HepG2 (cell line): ENCODE measurements at regions not wholly inside any gene's neighbourhood (a gene's known extent, or its start where the extent isn't known, plus 50 kb on each side); places are given as distances from the start of the nearest gene placed in this dataset.

ENCODE experiments used
- ATAC-seq: fragments of 200-7000 bp; cut with Tn5 transposase; 3 replicates; pipeline ENCODE4 v1.9.1; 2020; ENCODE audit warnings: mild to moderate bottlenecking, moderate library complexity
- BruUV-seq: library from RNA; stranded (reverse); fragments of 400-500 nt; replicated peaks from 2 replicates; lab custom pipeline; 2021; lab: Mats Ljungman, UMichigan
- CTCF ChIA-PET: fragments of 300-600 bp; formaldehyde crosslinking; extraction: SDS; loops from one replicate; lab custom pipeline; 2021; ENCODE audit warnings: low total read pairs, inconsistent platforms, low intra/inter-chr PET ratio; lab: Yijun Ruan, JAX
- POLR2A ChIA-PET: fragments of 350-600 bp; sonication (Branson Sonifier 250); formaldehyde crosslinking; loops from one replicate; lab custom pipeline; 2020; ENCODE audit warnings: antibody characterized with exemption, inconsistent platforms; lab: Yijun Ruan, JAX
- DNase-seq: peaks from one replicate; pipeline ENCODE4 v3.0.0-alpha.2; 2015; ENCODE audit warnings: low spot score
- FAIRE-seq: peaks from 3 replicates; lab custom pipeline; 2011; peaks lifted over from hg19 to GRCh38; lab: Jason Lieb, UNC
- H2AFZ ChIP-seq: one replicate; pipeline ENCODE4 v1.6.1; 2011; ENCODE audit warnings: low read length, inconsistent platforms
- H3K27ac ChIP-seq: fragments of 300-600 bp; 3 replicates; pipeline ENCODE4 v1.8.0; 2011; ENCODE audit warnings: mixed run types, mild to moderate bottlenecking, mixed read lengths, low read length, inconsistent platforms; ENCODE audit not compliant: insufficient read depth; ENCODE audit errors: extremely low read length
- H3K27me3 ChIP-seq, 2 experiments: fragments of 200-600 bp in 1 of 2; 2 replicates in 1 of 2; 3 replicates in 1 of 2; pipeline versions ENCODE4 v1.6.0 to v1.8.0; 2011; ENCODE audit warnings: low read length in 2 of 2, mild to moderate bottlenecking in 2 of 2, moderate library complexity in 2 of 2, inconsistent platforms in 1 of 2; ENCODE audit not compliant: insufficient read depth in 2 of 2, control insufficient read depth in 1 of 2
- H3K36me3 ChIP-seq, 2 experiments: fragments of 200-600 bp in 1 of 2; replicated peaks in 1 of 2; 2 replicates in 1 of 2; 3 replicates in 1 of 2; pipeline versions ENCODE4 v1.5.1 to v1.8.0; 2011; ENCODE audit warnings: low read length in 2 of 2, inconsistent platforms in 1 of 2; ENCODE audit not compliant: insufficient read depth in 2 of 2, control insufficient read depth in 1 of 2
- H3K4me1 ChIP-seq: 2 replicates; pipeline ENCODE4 v1.5.1; 2012; ENCODE audit warnings: low read length, inconsistent platforms; ENCODE audit not compliant: insufficient read depth
- H3K4me2 ChIP-seq: 2 replicates; pipeline ENCODE4 v1.6.0; 2011; ENCODE audit warnings: low read depth, low read length, inconsistent platforms
- H3K4me3 ChIP-seq, 3 experiments: fragments of 200-600 bp in 1 of 3; sonication (generic), shearing (Covaris generic) in 1 of 3; replicated peaks in 1 of 3; 2 replicates each; pipeline ENCODE4 v1.5.1; 2011 to 2016; ENCODE audit warnings: low read length in 3 of 3, inconsistent platforms in 2 of 3, low read depth in 2 of 3, mild to moderate bottlenecking in 2 of 3, control low read depth in 1 of 3, mixed read lengths in 1 of 3; ENCODE audit not compliant: insufficient read depth in 1 of 3
- H3K79me2 ChIP-seq: one replicate; pipeline ENCODE4 v1.6.1; 2011; ENCODE audit warnings: low read length, inconsistent platforms; ENCODE audit not compliant: insufficient read depth
- H3K9ac ChIP-seq: 2 replicates; pipeline ENCODE4 v1.6.0; 2011; ENCODE audit warnings: mild to moderate bottlenecking, low read depth, low read length, inconsistent platforms; ENCODE audit not compliant: insufficient read depth
- H3K9me3 ChIP-seq: 2 replicates; pipeline ENCODE4 v1.5.1; 2012; ENCODE audit warnings: mild to moderate bottlenecking, low read length
- H4K20me1 ChIP-seq: 2 replicates; pipeline ENCODE4 v1.6.0; 2011; ENCODE audit warnings: inconsistent platforms, mild to moderate bottlenecking, low read length, moderate library complexity; ENCODE audit not compliant: insufficient read depth
- GABPA ChIP-seq, 2 experiments: IDR thresholded peaks; 2 replicates each; pipeline ENCODE4 v1.6.1; 2011 to 2016; ENCODE audit warnings: low read depth in 2 of 2, low read length in 1 of 2, missing biosample characterization in 1 of 2, missing genetic modification characterization in 1 of 2
- MIXL1 ChIP-seq: IDR thresholded peaks from 2 replicates; pipeline ENCODE4 v1.6.1; 2016
- MZF1 ChIP-seq: sonication (generic); formaldehyde crosslinking; IDR thresholded peaks from 2 replicates; pipeline ENCODE4 v1.8.1; 2023; ENCODE audit warnings: mild to moderate bottlenecking, missing genetic modification reagents, borderline replicate concordance
- NFIB ChIP-seq: sonication (generic); formaldehyde crosslinking; IDR thresholded peaks from 2 replicates; pipeline ENCODE4 v1.9.0; 2021; ENCODE audit warnings: missing genetic modification reagents, mild to moderate bottlenecking, borderline replicate concordance
- PAWR ChIP-seq: sonication (generic); formaldehyde crosslinking; IDR thresholded peaks from 2 replicates; pipeline ENCODE4 v1.4.0; 2020; ENCODE audit warnings: missing genetic modification reagents, mild to moderate bottlenecking, borderline replicate concordance
- POGK ChIP-seq: sonication (generic); formaldehyde crosslinking; conservative IDR thresholded peaks from 2 replicates; pipeline ENCODE4 v1.8.0; 2022; ENCODE audit warnings: mild to moderate bottlenecking, moderate library complexity, missing genetic modification reagents
- RFXANK ChIP-seq: IDR thresholded peaks from 2 replicates; pipeline ENCODE4 v1.6.1; 2016
- TCF7L2 ChIP-seq: IDR thresholded peaks from 2 replicates; pipeline ENCODE4 v1.6.1; 2011; ENCODE audit warnings: mild to moderate bottlenecking, low read depth, low read length, moderate library complexity
- THAP8 ChIP-seq: sonication (generic); formaldehyde crosslinking; IDR thresholded peaks from 2 replicates; pipeline ENCODE4 v1.5.1; 2020; ENCODE audit warnings: missing genetic modification reagents, mild to moderate bottlenecking, borderline replicate concordance
- ZNF432 ChIP-seq: sonication (generic); formaldehyde crosslinking; IDR thresholded peaks from 2 replicates; pipeline ENCODE4 v1.5.0; 2020; ENCODE audit warnings: missing genetic modification reagents, mild to moderate bottlenecking, borderline replicate concordance
- ZNF530 ChIP-seq: sonication (generic); formaldehyde crosslinking; IDR thresholded peaks from 2 replicates; pipeline ENCODE4 v1.5.0; 2020; ENCODE audit warnings: low read depth, mild to moderate bottlenecking, missing genetic modification reagents
- ZNF556 ChIP-seq: sonication (generic); formaldehyde crosslinking; IDR thresholded peaks from 2 replicates; pipeline ENCODE4 v1.4.0; 2020; ENCODE audit warnings: mild to moderate bottlenecking, missing genetic modification reagents, borderline replicate concordance
- ZNF879 ChIP-seq: sonication (generic); formaldehyde crosslinking; IDR thresholded peaks from 2 replicates; pipeline ENCODE4 v1.8.1; 2023; ENCODE audit warnings: missing genetic modification reagents
- WGBS: methylation state at CpG from one replicate; pipeline ENCODE4 v1.1.6; 2017; ENCODE audit warnings: low lambda C conversion rate; 5-methylcytosine and 5-hydroxymethylcytosine counted together
- in situ Hi-C: cut with HindIII; loops from 2 replicates; pipeline ENCODE4 v1.10.0; 2017; ENCODE audit warnings: low pct_unique_long_range_greater_than_20kb; ENCODE audit not compliant: extremely low pct_ligation_motif_present
- intact Hi-C: fragments of 100-400 bp; cut with micrococcal nuclease; formaldehyde crosslinking; loops from one replicate; pipeline ENCODE4 v1.10.0; 2022; ENCODE audit not compliant: unreplicated experiment

GRCh38 chr21:16022921-16023320 lies 293.1 kb downstream of the USP25 start:
- DNase-seq, result no peak
- intact Hi-C loops, result no loop called here
- H3K27ac ChIP-seq, result no peak overlapping the region
- no peak overlapping the region for H2AFZ ChIP-seq
- H3K36me3 ChIP-seq, result no peaks in the 10 kb centered on the region
- H3K4me1 ChIP-seq, result no peaks in the 10 kb centered on the region
- no peaks in the 10 kb centered on the region for H3K9me3 ChIP-seq
- TF ChIP-seq GABPA (IDR thresholded peaks at IDR 0.05; ENCODE audit: low read depth, low read length), result no peak
- TF ChIP-seq GABPA (CRISPR knock-in tag; IDR thresholded peaks at IDR 0.05; ENCODE audit: low read depth), result no peak
- TF ChIP-seq ZNF432 (CRISPR knock-in tag), result no peak
- TF ChIP-seq RFXANK (CRISPR knock-in tag), result no peak
- TF ChIP-seq ZNF556, result no peak
- TF ChIP-seq ZNF530 (CRISPR knock-in tag), result no peak
- no peak for TF ChIP-seq POGK (CRISPR knock-in tag)
- no peak for TF ChIP-seq ZNF879 (CRISPR knock-in tag)
- no peak for TF ChIP-seq MZF1 (CRISPR knock-in tag)
- TF ChIP-seq THAP8 (CRISPR knock-in tag), result no peak
- no peak for TF ChIP-seq MIXL1 (CRISPR knock-in tag)
- TF ChIP-seq NFIB (CRISPR knock-in tag), result no peak
- TF ChIP-seq TCF7L2, result no peak
- no peak for TF ChIP-seq PAWR (CRISPR knock-in tag)
- TF ChIP-seq, all 625 proteins: peak for 0
- BruUV-seq, result no TSS peak
- Histone ChIP-seq H3K4me3 (no peak overlapping the region), H3K4me2 (no peak overlapping the region), H3K9ac (no peak overlapping the region), H3K27me3 (no peaks in the 10 kb centered on the region), H3K79me2 (no peaks in the 10 kb centered on the region), H4K20me1 (no peaks in the 10 kb centered on the region)
- FAIRE-seq (no peak), ATAC-seq (no peak)
- in situ Hi-C loops, result no loop called here
- ChIA-PET POLR2A (no interaction called here), CTCF (no interaction called here)
- WGBS, result 0% methylated on average over 3 of the region's 3 CpGs
